ENCODE measurements at regions not wholly inside any gene's neighbourhood (a gene's known extent, or its start where the extent isn't known, plus 50 kb on each side); places are given as distances from the start of the nearest gene placed in this dataset.

DNA sequence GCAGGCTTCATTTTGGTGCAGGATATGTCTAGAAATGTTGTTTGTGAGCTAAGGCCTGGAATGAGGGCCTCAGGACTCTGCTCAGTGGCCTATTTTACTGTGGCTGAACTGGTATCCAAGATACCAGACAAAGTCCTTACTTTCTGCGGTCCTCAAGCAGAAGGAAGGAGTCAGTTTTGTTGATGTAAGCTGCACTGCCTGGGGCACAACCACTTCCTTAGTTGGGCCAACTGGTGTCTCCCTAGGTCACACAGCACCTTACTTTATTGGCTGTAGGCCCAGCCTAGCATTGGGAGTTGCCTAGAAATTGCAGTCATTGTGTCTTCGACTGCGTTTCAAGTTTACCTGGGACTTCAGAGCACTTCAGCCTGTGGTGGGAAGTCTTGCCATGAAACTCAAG, 1322.7 kb downstream of the AMY1C start:
- TF ChIP-seq MXI1 (IDR thresholded peaks at IDR 0.05; ENCODE audit: low read depth, low read length) (no peak), ETV6 (conservative IDR thresholded peaks at IDR 0.05 in 1 of 2, IDR thresholded peaks at IDR 0.05 in 1 of 2; ENCODE audit: borderline replicate concordance in 1 of 2, low read depth in 1 of 2) (no peak), ZNF274 (IDR thresholded peaks at IDR 0.05; ENCODE audit: insufficient read depth, insufficient read length) (no peak), NR2F1 (conservative IDR thresholded peaks at IDR 0.05) (no peak), SP1 (IDR thresholded peaks at IDR 0.05; ENCODE audit: low read depth, low read length) (no peak)
- TF ChIP-seq, protein P1, sequence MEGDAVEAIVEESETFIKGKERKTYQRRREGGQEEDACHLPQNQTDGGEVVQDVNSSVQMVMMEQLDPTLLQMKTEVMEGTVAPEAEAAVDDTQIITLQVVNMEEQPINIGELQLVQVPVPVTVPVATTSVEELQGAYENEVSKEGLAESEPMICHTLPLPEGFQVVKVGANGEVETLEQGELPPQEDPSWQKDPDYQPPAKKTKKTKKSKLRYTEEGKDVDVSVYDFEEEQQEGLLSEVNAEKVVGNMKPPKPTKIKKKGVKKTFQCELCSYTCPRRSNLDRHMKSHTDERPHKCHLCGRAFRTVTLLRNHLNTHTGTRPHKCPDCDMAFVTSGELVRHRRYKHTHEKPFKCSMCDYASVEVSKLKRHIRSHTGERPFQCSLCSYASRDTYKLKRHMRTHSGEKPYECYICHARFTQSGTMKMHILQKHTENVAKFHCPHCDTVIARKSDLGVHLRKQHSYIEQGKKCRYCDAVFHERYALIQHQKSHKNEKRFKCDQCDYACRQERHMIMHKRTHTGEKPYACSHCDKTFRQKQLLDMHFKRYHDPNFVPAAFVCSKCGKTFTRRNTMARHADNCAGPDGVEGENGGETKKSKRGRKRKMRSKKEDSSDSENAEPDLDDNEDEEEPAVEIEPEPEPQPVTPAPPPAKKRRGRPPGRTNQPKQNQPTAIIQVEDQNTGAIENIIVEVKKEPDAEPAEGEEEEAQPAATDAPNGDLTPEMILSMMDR (IDR thresholded peaks at IDR 0.05 in 2 of 3, conservative IDR thresholded peaks at IDR 0.05 in 1 of 3; ENCODE audit: control insufficient read depth in 2 of 3, extremely low read depth in 1 of 3, insufficient read depth in 1 of 3, low read depth in 3 of 3, low read length in 3 of 3) = no peak

All from GM12878 (cell line).